B cell (primary cell): ENCODE measurements at regions not wholly inside any gene's neighbourhood (a gene's known extent, or its start where the extent isn't known, plus 50 kb on each side); places are given as distances from the start of the nearest gene placed in this dataset.

Experiments used
- CTCF ChIP-seq: fragments of 200-600 bp; IDR thresholded peaks from one replicate; pipeline ENCODE4 v1.8.0; 2022; ENCODE audit warnings: antibody characterized with exemption, mild to moderate bottlenecking
- EZH2 ChIP-seq: IDR thresholded peaks from 2 replicates; pipeline ENCODE4 v1.6.1; 2012; ENCODE audit warnings: borderline replicate concordance, low read depth, mild to moderate bottlenecking, moderate library complexity, low read length; ENCODE audit not compliant: insufficient read depth, poor library complexity, severe bottlenecking

GRCh38 chr16:51845586-51846305 lies 694.7 kb upstream of the SALL1 start:
- TF ChIP-seq EZH2 (no peak), CTCF (no peak)
